ENCODE measurements at regions not wholly inside any gene's neighbourhood (a gene's known extent, or its start where the extent isn't known, plus 50 kb on each side); places are given as distances from the start of the nearest gene placed in this dataset.

DNA sequence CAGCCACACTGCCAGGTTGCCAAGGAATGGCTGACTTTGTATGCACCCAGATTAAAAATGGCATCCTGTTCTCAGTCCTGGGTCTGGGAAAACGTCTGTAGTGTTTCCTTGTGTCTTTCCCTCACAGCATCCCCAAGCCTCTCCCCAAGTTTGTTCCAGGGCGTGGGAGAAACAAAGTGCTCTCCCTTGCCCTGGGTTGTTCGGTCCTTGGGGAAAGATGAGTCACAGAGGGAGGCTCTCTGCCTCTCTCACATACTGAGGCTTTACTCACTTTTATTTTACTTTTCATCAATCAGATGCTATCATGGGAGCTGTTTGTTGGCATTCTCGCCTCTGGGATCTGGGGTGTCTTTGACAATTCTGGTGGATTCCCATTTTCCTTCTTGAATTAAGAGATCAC is 492.3 kb downstream of the XIRP2 start:
- intact Hi-C loops (cut with DNase I), result no loop called here

DNA sequence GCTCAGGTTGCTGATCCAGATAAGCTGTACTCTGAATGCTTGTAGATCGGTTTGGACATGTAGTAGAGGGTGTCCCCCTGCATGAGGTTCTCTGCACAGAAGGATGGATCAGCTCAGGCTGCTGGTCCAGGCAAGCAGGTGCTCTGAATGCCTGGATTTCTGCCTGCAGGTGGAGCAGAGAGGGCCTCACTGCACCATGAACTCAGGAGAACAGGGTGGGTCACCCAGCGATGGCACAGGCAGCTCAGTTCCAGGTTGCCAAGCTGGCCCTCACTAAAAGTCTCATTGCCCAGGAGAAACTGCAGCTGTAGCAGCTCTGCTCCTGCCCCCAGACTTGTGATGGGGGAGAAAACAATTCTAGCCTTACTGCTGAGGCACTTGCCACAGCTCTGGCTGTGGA is 491.8 kb downstream of the XIRP2 start:
- TF ChIP-seq, protein P1, sequence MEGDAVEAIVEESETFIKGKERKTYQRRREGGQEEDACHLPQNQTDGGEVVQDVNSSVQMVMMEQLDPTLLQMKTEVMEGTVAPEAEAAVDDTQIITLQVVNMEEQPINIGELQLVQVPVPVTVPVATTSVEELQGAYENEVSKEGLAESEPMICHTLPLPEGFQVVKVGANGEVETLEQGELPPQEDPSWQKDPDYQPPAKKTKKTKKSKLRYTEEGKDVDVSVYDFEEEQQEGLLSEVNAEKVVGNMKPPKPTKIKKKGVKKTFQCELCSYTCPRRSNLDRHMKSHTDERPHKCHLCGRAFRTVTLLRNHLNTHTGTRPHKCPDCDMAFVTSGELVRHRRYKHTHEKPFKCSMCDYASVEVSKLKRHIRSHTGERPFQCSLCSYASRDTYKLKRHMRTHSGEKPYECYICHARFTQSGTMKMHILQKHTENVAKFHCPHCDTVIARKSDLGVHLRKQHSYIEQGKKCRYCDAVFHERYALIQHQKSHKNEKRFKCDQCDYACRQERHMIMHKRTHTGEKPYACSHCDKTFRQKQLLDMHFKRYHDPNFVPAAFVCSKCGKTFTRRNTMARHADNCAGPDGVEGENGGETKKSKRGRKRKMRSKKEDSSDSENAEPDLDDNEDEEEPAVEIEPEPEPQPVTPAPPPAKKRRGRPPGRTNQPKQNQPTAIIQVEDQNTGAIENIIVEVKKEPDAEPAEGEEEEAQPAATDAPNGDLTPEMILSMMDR (IDR thresholded peaks at IDR 0.05), result no peak
- H3K36me3 ChIP-seq, result no peaks in the 10 kb centered on the region
- no peak overlapping the region for H3K27ac ChIP-seq
- no peak overlapping the region for H3K4me3 ChIP-seq
- H3K27me3 ChIP-seq, result no peaks in the 10 kb centered on the region
- intact Hi-C loops (cut with DNase I), result no loop called here
- no peak for DNase-seq (ENCODE audit: low spot score in 2 of 2)
- H3K9me3 ChIP-seq, result no peaks in the 10 kb centered on the region
- no peaks in the 10 kb centered on the region for H3K4me1 ChIP-seq

More for the DNA sequence above, 492.3 kb downstream of the XIRP2 start:
- DNase-seq (ENCODE audit: low spot score in 2 of 2), result no peak
- H3K4me1 ChIP-seq, result no peaks in the 10 kb centered on the region
- H3K27me3 ChIP-seq, result no peaks in the 10 kb centered on the region
- no peaks in the 10 kb centered on the region for H3K9me3 ChIP-seq
- no peak overlapping the region for H3K27ac ChIP-seq
- no peaks in the 10 kb centered on the region for H3K36me3 ChIP-seq
- no peak overlapping the region for H3K4me3 ChIP-seq
- TF ChIP-seq, protein P1 (IDR thresholded peaks at IDR 0.05), result no peak

DNA sequence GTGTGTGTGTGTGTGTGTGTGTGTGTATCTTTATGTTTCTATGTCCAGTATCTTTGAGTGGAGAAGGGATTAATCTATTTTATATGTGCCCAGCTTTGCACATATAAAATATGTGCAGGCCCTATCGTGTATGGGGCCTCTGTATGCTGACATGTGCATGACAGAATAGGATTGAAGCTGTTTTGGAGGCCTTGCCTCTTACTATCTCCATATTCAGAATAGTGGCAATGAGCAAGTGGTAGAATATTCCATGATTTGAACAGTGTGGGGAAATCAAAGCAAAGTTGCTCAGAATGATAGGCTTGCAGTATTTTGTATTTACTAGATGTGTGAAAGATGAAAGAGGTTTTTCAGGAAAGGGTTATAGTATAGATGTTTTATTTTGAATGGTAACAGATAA is 480.8 kb downstream of the XIRP2 start:
- H3K9me3 ChIP-seq, result no peaks in the 10 kb centered on the region
- no peak for DNase-seq (ENCODE audit: low spot score in 2 of 2)
- intact Hi-C loops (cut with DNase I), result no loop called here
- no peak overlapping the region for H3K4me3 ChIP-seq
- TF ChIP-seq, protein P1 (IDR thresholded peaks at IDR 0.05), result no peak
- H3K4me1 ChIP-seq, result no peaks in the 10 kb centered on the region
- H3K36me3 ChIP-seq, result no peaks in the 10 kb centered on the region
- no peak overlapping the region for H3K27ac ChIP-seq
- H3K27me3 ChIP-seq, result no peaks in the 10 kb centered on the region

DNA sequence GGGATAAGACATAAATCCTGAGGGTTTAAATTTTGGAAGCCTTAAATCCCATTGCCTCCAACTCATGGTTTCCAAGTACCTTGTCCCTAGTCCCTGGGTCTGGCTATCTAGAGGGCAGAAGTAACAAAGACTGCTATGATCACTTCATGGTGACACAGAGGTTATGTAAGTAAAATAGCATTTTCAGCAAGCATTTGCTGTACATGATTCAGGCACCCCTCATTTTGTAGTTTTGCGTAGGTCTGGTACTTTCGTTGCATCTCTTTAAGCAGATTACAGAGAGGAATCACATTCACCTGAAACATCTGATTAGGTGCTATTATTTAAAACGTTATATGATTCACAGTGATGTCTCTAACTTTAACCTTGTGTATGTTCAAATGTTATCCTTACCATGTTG is 480.1 kb downstream of the XIRP2 start:
- Histone ChIP-seq H3K36me3 (no peaks in the 10 kb centered on the region), H3K9me3 (no peaks in the 10 kb centered on the region), H3K27me3 (no peaks in the 10 kb centered on the region), H3K27ac (no peak overlapping the region), H3K4me3 (no peak overlapping the region), H3K4me1 (no peaks in the 10 kb centered on the region)
- DNase-seq (ENCODE audit: low spot score in 2 of 2), result no peak
- intact Hi-C loops (cut with DNase I), result no loop called here
- TF ChIP-seq, protein P1 (IDR thresholded peaks at IDR 0.05), result no peak

DNA sequence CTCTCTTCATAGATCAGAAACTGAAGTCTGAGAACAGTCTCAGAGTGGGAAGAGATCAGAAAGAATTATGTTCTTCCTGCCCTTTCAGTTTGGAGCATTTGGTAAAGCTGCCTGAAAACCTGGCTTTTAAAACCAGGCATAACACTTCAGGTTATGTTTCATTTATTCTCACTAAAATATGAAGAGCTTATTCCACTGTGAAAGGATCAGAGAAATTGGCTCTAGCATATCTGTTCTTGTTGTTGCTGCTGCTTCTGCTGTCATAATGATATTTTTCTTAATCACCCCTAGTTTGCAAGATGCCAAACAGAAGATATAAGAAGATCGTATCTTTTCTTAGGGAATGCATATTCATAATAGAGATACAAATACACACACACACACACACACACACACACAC is 476.9 kb downstream of the XIRP2 start:
- intact Hi-C loops (cut with DNase I), result no loop called here

More for the DNA sequence above, 476.9 kb downstream of the XIRP2 start:
- Histone ChIP-seq H3K27me3 (no peaks in the 10 kb centered on the region), H3K27ac (no peak overlapping the region), H3K4me3 (no peak overlapping the region), H3K36me3 (no peaks in the 10 kb centered on the region), H3K4me1 (no peaks in the 10 kb centered on the region), H3K9me3 (no peaks in the 10 kb centered on the region)
- DNase-seq (ENCODE audit: low spot score in 2 of 2), result no peak
- TF ChIP-seq, protein P1 (IDR thresholded peaks at IDR 0.05), result no peak
